Inflammatory macrophage (primary cell): ENCODE measurements at regions not wholly inside any gene's neighbourhood (a gene's known extent, or its start where the extent isn't known, plus 50 kb on each side); places are given as distances from the start of the nearest gene placed in this dataset.
"Not testable (repeated sequence)": the region's sequence is repeated elsewhere in the genome, so short reads cannot be mapped to it uniquely, and the experiment has no call there.

Experiments used
- DNase-seq, 2 donors: peaks; one replicate each; pipeline ENCODE4 v3.0.0-alpha.2; 2020 to 2022

- no peak for DNase-seq
Observed at GRCh38 chr9:19651681-19652080, 137.2 kb downstream of the SLC24A2 start.

GRCh38 chr9:19650312-19650711, 138.5 kb downstream of the SLC24A2 start:
- no peak for DNase-seq

- no peak for DNase-seq
Observed at GRCh38 chr9:19649336-19650041, 139.3 kb downstream of the SLC24A2 start.

- peak; percentile 66 to 72 for DNase-seq
Observed at GRCh38 chr9:19648672-19649071, 140.2 kb downstream of the SLC24A2 start.

- no peak for DNase-seq
Observed at GRCh38 chr9:19643875-19644274, 145.0 kb downstream of the SLC24A2 start.

- peak in 1 of 2 donors; percentile 29 for DNase-seq
Observed at GRCh38 chr9:19642256-19642655, 146.6 kb downstream of the SLC24A2 start.

GRCh38 chr9:19641046-19641445, 147.8 kb downstream of the SLC24A2 start:
- no peak for DNase-seq

- no peak for DNase-seq
Observed at GRCh38 chr9:19640014-19640413, 148.8 kb downstream of the SLC24A2 start.

GRCh38 chr9:19637084-19637483, 151.8 kb downstream of the SLC24A2 start:
- no peak for DNase-seq

GRCh38 chr9:19634881-19635280, 154.0 kb downstream of the SLC24A2 start:
- DNase-seq = no peak

GRCh38 chr9:19631181-19631580, 157.7 kb downstream of the SLC24A2 start:
- no peak for DNase-seq

GRCh38 chr9:19630760-19631159, 158.1 kb downstream of the SLC24A2 start:
- peak; percentile 59 to 74 for DNase-seq

GRCh38 chr9:19629488-19629887, 159.3 kb downstream of the SLC24A2 start:
- no peak for DNase-seq

- not testable (repeated sequence) for DNase-seq
Observed at GRCh38 chr9:19625426-19625825, 163.4 kb downstream of the SLC24A2 start.

- no peak for DNase-seq
Observed at GRCh38 chr9:19624519-19624918, 164.3 kb downstream of the SLC24A2 start.

GRCh38 chr9:19623941-19624340, 164.9 kb downstream of the SLC24A2 start:
- DNase-seq = no peak

GRCh38 chr9:19620326-19620725, 168.5 kb downstream of the SLC24A2 start:
- no peak for DNase-seq

- no peak for DNase-seq
Observed at GRCh38 chr9:19619221-19619620, 169.6 kb downstream of the SLC24A2 start.

- DNase-seq = no peak
Observed at GRCh38 chr9:19618816-19619215, 170.0 kb downstream of the SLC24A2 start.

- DNase-seq = no peak
Observed at GRCh38 chr9:19615036-19615624, 173.7 kb downstream of the SLC24A2 start.

GRCh38 chr9:19614294-19614693, 174.5 kb downstream of the SLC24A2 start:
- DNase-seq = no peak

- no peak for DNase-seq
Observed at GRCh38 chr9:19600538-19600937, 188.3 kb downstream of the SLC24A2 start.

GRCh38 chr9:19598722-19599121, 189.9 kb downstream of the ACER2 start:
- DNase-seq = no peak

- DNase-seq = no peak
Observed at GRCh38 chr9:19597176-19597575, 188.4 kb downstream of the ACER2 start.

- no peak for DNase-seq
Observed at GRCh38 chr9:19595003-19595402, 186.2 kb downstream of the ACER2 start.
